Gastrocnemius medialis (tissue), 4 donors: ENCODE measurements at regions not wholly inside any gene's neighbourhood (a gene's known extent, or its start where the extent isn't known, plus 50 kb on each side); places are given as distances from the start of the nearest gene placed in this dataset.

Experiments
- POLR2A ChIP-seq, 2 donors: fragments of 450-650 bp; IDR thresholded peaks; one replicate each; pipeline ENCODE4 v1.6.1; 2017; ENCODE audit warnings: antibody characterized with exemption in 2 of 2, mild to moderate bottlenecking in 2 of 2, moderate library complexity in 2 of 2
- TF ChIP-seq, protein P1 (sequence below), 5 experiments: fragments of 450-650 bp in 3 of 5; fragments of 200-600 bp in 2 of 5; sonication (generic) in 2 of 5; IDR thresholded peaks in 4 of 5; conservative IDR thresholded peaks in 1 of 5; 1 replicate in 4 of 5; 2 replicates in 1 of 5; pipeline ENCODE4 v1.5.1; 2016 to 2019; ENCODE audit warnings: antibody characterized with exemption in 5 of 5, mild to moderate bottlenecking in 3 of 5, moderate library complexity in 3 of 5

DNA sequence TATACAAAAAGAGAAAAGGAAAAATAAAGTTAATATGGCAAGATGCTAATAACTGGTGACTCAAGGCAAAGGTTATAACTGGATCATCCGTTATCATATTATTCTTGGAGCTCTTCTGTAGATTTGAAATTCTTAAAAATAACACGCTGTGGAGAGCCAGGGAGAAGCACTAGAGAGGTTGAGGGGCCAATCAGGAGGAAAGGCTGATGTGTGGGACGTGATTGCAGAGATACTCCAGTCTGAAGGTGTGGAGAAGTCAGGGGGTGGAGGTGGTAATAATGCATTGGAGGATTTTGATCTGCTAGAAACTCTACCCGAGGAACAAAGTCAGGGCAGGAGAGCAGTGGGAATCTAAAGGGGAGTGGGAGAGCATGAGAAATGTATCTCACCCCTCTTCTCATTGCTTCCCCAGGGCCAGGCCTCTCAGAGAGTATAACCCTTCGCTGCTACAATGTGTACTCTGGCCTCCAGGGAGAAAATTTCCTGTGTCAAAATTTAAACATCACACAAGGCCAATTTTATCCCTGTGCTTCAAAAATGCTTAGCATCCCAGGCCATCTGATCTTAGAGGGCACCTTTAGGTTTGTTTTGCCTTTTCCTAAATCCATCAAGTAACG is 211.5 kb upstream of the SEMA6D start:
- TF ChIP-seq, protein P1, sequence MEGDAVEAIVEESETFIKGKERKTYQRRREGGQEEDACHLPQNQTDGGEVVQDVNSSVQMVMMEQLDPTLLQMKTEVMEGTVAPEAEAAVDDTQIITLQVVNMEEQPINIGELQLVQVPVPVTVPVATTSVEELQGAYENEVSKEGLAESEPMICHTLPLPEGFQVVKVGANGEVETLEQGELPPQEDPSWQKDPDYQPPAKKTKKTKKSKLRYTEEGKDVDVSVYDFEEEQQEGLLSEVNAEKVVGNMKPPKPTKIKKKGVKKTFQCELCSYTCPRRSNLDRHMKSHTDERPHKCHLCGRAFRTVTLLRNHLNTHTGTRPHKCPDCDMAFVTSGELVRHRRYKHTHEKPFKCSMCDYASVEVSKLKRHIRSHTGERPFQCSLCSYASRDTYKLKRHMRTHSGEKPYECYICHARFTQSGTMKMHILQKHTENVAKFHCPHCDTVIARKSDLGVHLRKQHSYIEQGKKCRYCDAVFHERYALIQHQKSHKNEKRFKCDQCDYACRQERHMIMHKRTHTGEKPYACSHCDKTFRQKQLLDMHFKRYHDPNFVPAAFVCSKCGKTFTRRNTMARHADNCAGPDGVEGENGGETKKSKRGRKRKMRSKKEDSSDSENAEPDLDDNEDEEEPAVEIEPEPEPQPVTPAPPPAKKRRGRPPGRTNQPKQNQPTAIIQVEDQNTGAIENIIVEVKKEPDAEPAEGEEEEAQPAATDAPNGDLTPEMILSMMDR (IDR thresholded peaks at IDR 0.05 in 4 of 5, conservative IDR thresholded peaks at IDR 0.05 in 1 of 5) = no peak
- no peak for TF ChIP-seq POLR2A (IDR thresholded peaks at IDR 0.05)
